GM23338 (cell line): ENCODE measurements at regions not wholly inside any gene's neighbourhood (a gene's known extent, or its start where the extent isn't known, plus 50 kb on each side); places are given as distances from the start of the nearest gene placed in this dataset.

ENCODE experiments used
- CREB1 ChIP-seq: fragments of 250-450 bp; sonication (Bioruptor Pico); IDR thresholded peaks from 2 replicates; pipeline ENCODE4 v1.5.0; 2020; ENCODE audit warnings: low read depth, mild to moderate bottlenecking, moderate library complexity
- ETS1 ChIP-seq: IDR thresholded peaks from 2 replicates; pipeline ENCODE4 v1.6.1; 2016; ENCODE audit warnings: antibody characterized with exemption
- EZH2 ChIP-seq: fragments of 200-600 bp; sonication (generic); IDR thresholded peaks from one replicate; pipeline ENCODE4 v1.8.0; 2017; ENCODE audit warnings: antibody characterized with exemption, mild to moderate bottlenecking, low read depth; ENCODE audit not compliant: unreplicated experiment
- EZH2phosphoT487 ChIP-seq: fragments of 200-600 bp; sonication (generic); IDR thresholded peaks from one replicate; pipeline ENCODE4 v1.8.1; 2018; ENCODE audit warnings: antibody characterized with exemption; ENCODE audit not compliant: unreplicated experiment
- JUNB ChIP-seq: IDR thresholded peaks from one replicate; pipeline ENCODE4 v1.6.1; 2016; ENCODE audit warnings: antibody characterized with exemption; ENCODE audit not compliant: unreplicated experiment
- NANOG ChIP-seq: IDR thresholded peaks from 2 replicates; pipeline ENCODE4 v1.6.1; 2016; ENCODE audit warnings: antibody characterized with exemption, borderline replicate concordance
- POLR2AphosphoS5 ChIP-seq: IDR thresholded peaks from 2 replicates; pipeline ENCODE4 v1.6.1; 2016; ENCODE audit warnings: antibody characterized with exemption, low read depth
- STAT1 ChIP-seq: IDR thresholded peaks from one replicate; pipeline ENCODE4 v1.6.1; 2016; ENCODE audit warnings: antibody characterized with exemption; ENCODE audit not compliant: unreplicated experiment
- ZNF114 ChIP-seq: fragments of 250-450 bp; sonication (Bioruptor Pico); IDR thresholded peaks from 2 replicates; pipeline ENCODE4 v1.5.0; 2020; ENCODE audit warnings: mild to moderate bottlenecking, moderate library complexity
- ZNF331 ChIP-seq: fragments of 250-450 bp; sonication (Bioruptor Pico); IDR thresholded peaks from 2 replicates; pipeline ENCODE4 v1.5.0; 2020; ENCODE audit warnings: low read depth, mild to moderate bottlenecking, moderate library complexity
- ZNF462 ChIP-seq: fragments of 250-450 bp; sonication (Bioruptor Pico); IDR thresholded peaks from 2 replicates; pipeline ENCODE4 v1.5.0; 2020; ENCODE audit warnings: mild to moderate bottlenecking, moderate library complexity
- TF ChIP-seq, protein P1 (sequence below), 2 experiments: fragments of 200-600 bp in 1 of 2; sonication (generic) in 1 of 2; conservative IDR thresholded peaks; 2 replicates each; pipeline versions ENCODE4 v1.5.1 to v1.6.1; 2016 to 2017; ENCODE audit warnings: antibody characterized with exemption in 2 of 2, low read depth in 2 of 2, mild to moderate bottlenecking in 2 of 2, moderate library complexity in 1 of 2
- TF ChIP-seq, protein P2 (sequence below): IDR thresholded peaks from one replicate; pipeline ENCODE4 v1.6.1; 2018; ENCODE audit warnings: antibody characterized with exemption; ENCODE audit not compliant: unreplicated experiment

GRCh38 chr1:172902861-172903381 lies 147.8 kb downstream of the TNFSF18 start:
- TF ChIP-seq, protein P1, sequence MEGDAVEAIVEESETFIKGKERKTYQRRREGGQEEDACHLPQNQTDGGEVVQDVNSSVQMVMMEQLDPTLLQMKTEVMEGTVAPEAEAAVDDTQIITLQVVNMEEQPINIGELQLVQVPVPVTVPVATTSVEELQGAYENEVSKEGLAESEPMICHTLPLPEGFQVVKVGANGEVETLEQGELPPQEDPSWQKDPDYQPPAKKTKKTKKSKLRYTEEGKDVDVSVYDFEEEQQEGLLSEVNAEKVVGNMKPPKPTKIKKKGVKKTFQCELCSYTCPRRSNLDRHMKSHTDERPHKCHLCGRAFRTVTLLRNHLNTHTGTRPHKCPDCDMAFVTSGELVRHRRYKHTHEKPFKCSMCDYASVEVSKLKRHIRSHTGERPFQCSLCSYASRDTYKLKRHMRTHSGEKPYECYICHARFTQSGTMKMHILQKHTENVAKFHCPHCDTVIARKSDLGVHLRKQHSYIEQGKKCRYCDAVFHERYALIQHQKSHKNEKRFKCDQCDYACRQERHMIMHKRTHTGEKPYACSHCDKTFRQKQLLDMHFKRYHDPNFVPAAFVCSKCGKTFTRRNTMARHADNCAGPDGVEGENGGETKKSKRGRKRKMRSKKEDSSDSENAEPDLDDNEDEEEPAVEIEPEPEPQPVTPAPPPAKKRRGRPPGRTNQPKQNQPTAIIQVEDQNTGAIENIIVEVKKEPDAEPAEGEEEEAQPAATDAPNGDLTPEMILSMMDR (conservative IDR thresholded peaks at IDR 0.05; ENCODE audit: low read depth in 2 of 2), result no peak
- no peak for TF ChIP-seq JUNB
- TF ChIP-seq, protein P2, sequence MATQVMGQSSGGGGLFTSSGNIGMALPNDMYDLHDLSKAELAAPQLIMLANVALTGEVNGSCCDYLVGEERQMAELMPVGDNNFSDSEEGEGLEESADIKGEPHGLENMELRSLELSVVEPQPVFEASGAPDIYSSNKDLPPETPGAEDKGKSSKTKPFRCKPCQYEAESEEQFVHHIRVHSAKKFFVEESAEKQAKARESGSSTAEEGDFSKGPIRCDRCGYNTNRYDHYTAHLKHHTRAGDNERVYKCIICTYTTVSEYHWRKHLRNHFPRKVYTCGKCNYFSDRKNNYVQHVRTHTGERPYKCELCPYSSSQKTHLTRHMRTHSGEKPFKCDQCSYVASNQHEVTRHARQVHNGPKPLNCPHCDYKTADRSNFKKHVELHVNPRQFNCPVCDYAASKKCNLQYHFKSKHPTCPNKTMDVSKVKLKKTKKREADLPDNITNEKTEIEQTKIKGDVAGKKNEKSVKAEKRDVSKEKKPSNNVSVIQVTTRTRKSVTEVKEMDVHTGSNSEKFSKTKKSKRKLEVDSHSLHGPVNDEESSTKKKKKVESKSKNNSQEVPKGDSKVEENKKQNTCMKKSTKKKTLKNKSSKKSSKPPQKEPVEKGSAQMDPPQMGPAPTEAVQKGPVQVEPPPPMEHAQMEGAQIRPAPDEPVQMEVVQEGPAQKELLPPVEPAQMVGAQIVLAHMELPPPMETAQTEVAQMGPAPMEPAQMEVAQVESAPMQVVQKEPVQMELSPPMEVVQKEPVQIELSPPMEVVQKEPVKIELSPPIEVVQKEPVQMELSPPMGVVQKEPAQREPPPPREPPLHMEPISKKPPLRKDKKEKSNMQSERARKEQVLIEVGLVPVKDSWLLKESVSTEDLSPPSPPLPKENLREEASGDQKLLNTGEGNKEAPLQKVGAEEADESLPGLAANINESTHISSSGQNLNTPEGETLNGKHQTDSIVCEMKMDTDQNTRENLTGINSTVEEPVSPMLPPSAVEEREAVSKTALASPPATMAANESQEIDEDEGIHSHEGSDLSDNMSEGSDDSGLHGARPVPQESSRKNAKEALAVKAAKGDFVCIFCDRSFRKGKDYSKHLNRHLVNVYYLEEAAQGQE, result no peak
- no peak for TF ChIP-seq CREB1 (CRISPR knock-in tag)
- TF ChIP-seq EZH2phosphoT487, result no peak
- no peak for TF ChIP-seq EZH2
- no peak for TF ChIP-seq POLR2AphosphoS5
- TF ChIP-seq ETS1, result no peak
- TF ChIP-seq ZNF331 (CRISPR knock-in tag), result no peak
- TF ChIP-seq STAT1, result no peak
- no peak for TF ChIP-seq ZNF114
- no peak for TF ChIP-seq NANOG
- TF ChIP-seq ZNF462 (CRISPR knock-in tag), result no peak
